ENCODE measurements at regions not wholly inside any gene's neighbourhood (a gene's known extent, or its start where the extent isn't known, plus 50 kb on each side); places are given as distances from the start of the nearest gene placed in this dataset.
"Not testable (repeated sequence)": the region's sequence is repeated elsewhere in the genome, so short reads cannot be mapped to it uniquely, and the experiment has no call there.

DNA sequence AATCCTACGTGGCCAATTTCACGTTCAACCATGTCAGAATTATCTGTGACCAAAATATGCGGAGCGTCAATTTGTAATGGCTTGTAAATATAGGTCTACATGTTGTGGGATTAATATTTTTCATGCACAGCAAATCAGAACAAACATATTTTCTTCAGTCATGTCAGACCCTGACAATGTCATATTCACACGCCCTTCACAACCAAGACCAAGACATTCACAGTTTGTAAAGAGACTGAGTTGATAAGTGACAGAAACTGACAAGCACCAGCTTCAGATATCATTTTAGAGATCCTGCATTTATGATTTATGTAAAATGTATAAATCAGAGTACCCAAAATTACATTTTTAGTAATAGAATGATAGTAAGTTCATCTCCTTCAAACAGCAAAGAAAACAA, 57.3 kb upstream of the NOVA1 start:
- DNase-seq: no peak

DNA sequence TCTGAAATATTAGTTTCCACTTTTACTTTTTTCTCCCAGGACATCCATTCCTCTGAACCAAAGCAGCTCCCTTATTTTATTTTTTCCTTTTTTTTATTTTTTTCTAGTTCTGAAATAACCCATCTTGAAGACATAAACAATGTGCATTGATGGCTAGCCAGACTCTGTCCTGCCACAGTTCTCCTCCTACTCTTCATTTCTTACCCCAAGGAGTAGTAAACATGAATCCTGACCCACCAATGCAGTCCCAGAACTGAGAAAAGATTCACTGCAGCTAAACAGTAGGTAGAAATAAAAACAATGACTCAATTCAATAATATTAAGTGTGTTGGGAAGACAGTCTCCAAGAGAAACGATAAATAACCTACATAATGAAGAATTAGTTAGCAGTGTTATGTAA, 65.7 kb upstream of the NOVA1 start:
- no peak for DNase-seq

DNA sequence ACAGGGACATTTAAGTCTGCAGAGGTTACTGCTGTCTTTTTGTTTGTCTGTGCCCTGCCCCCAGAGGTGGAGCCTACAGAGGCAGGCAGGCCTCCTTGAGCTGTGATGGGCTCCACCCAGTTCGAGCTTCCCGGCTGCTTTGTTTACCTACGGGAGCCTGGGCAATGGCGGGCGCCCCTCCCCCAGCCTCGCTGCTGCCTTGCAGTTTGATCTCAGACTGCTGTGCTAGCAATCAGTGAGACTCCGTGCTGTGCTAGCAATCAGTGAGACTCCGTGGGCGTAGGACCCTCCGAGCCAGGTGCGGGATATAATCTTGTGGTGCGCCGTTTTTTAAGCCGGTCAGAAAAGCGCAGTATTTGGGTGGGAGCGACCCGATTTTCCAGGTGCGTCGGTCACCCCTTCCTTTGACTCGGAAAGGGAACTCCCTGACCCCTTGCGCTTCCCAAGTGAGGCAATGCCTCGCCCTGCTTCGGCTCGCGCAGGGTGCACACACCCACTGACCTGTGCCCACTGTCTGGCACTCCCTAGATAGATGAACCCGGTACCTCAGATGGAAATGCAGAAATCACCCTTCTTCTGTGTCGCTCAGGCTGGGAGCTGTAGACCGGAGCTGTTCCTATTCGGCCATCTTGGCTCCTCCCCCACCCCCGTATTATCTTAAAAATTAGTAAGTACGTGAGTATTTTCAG, 81.0 kb upstream of the NOVA1 start:
- not testable (repeated sequence) for DNase-seq

DNA sequence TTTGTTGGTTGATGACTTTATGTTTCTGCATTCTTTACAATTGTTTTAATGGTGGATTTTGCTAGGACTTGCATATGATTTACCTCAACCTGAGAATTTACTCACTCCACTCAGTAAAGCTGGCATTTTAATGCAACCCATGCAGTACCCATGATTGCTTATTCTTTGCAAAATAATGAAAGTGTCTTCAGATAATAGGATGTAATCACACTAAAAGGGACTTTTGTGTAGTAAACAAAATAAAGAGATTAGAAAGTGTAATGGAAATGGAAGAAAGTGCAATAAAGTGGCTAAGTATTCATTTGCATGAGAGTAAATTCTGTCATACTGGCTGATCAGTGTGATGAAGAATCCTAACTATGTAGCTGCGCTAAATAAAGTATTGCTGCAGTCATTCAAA, 87.6 kb upstream of the NOVA1 start:
- DNase-seq: no peak

DNA sequence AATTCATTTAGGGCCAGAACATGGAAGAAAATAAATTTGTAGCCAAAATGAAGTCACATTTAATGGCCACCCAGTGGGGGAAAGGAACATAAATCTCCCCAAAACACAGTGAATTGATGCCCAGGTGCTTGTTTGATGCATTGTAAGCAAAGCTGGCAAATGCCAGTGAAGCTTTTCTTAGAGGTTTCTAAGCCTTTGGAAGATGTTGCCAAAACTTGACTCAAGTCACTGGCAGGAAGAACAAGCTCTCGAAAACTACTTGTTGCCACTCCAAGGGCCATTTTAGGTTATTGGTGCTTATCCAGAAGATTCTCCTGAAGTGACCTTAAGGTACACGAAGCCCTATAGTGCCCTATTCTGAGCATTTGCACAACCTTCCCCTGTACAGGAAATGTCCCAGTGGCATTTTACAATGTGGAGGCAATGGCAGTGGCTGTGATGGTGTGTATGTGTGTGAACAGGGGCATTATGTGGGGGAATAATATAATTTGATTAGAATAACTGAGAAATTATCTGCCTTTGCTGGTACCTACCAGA, 89.5 kb upstream of the NOVA1 start:
- DNase-seq: no peak

DNA sequence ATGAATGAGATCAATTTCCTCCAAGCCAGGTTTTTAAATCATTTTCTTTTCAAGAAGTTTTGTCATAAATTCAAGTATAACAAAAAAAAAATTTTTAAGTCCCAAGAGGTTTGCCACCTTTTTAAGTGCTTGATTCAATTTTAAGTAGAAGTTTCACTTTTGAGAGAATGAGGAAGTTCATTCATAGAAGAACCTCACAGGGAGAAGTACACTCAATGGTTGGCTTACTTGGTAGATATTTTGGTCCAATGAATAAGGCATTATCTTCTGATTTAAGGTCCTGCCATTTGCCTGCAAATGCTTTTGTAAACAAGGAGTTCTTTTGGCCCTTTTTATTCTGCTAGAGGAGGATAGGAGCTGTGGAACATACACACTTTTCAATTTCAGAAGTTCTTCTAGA, 96.7 kb upstream of the NOVA1 start:
- DNase-seq: no peak

DNA sequence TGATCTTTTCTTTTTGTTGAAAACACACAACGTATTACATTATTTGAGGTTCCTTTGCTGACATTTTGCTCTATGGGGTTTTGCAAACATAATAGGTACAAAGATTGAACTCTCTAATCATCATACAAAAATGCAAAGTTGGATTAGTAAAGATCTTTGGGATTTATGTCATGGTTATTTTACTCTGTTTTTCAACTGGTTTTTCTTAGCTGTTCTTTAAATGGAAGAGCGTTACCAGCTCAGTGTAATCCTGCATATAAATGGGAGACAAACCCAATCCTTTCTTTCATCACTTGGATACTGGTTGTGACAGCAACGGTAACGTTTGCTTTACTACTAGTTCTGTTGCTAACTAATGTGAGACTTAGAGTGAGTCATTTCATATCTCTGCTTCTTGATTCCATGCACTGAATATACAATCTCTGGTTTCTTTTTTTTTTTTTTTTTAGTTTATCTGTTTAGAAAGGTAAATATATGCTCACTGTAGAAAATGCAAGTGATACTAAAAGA, 104.9 kb upstream of the NOVA1 start:
- no peak for DNase-seq

DNA sequence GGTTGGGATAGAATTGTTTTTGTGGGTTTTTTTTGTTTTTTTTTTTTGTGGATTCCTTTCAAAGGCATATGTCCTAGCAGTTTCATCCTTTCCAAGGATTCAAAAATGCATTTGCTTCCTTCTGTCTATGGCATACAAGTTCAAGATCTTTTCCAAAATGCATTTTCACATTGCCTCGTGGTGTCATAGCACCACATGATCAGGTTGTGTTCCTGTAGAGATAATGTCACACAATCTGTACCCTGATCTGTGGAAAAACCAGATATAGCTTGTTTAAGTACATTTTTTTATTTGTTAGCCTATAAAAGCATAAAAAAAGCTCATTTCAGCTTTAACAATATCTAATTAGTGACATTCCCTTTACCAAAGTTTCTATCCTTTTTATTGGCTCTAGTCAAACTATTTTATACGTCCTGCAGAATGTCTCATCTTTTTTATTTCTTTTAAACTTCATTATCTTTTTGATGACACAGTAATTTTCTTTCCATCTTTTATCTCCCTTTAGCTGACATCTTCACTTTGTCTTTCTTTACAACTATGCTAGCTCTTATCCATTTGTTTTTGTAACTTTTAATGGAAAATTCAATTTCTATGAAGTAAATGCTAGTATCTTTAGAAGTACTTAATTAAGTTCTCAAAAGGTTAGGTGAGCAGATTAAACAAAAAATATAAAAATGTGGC, 106.0 kb upstream of the NOVA1 start:
- DNase-seq: no peak

DNA sequence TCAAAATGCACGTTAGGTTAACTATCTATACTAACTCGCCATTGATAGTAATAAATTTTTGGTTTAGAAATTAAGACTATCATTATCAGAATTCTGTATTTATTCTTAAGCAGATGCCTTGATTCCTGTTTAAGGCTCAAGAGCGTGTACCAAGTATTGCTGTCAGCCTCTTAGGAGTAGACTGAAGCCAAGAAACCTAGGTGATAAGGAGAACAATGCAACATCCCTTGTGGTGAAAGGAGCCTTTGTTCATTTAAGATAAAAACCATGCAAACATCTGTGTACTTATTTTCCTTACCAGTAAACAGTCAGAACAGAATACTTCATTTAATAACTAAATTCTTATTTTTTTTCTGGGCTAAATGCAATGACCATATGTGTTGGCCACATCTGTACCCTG, 109.4 kb upstream of the NOVA1 start:
- no peak for DNase-seq

DNA sequence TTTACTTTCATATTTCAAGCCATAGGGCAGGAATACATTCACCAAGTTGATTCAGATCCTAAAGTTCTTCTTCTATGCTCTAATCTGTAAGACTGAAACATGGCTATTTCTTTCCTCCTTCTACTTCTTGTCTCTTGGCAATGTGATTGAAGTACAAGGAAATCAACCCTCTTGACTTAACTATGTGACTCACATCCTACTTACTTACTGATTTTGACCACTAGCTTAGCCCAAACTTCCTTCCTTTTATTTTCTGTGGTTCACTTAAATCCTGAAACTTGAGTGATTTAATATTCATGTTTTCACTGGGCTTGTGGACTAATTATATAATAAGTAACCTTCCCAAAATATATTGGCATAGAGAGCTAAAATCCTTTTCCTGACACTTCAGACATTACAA, 111.2 kb upstream of the NOVA1 start:
- DNase-seq: no peak

DNA sequence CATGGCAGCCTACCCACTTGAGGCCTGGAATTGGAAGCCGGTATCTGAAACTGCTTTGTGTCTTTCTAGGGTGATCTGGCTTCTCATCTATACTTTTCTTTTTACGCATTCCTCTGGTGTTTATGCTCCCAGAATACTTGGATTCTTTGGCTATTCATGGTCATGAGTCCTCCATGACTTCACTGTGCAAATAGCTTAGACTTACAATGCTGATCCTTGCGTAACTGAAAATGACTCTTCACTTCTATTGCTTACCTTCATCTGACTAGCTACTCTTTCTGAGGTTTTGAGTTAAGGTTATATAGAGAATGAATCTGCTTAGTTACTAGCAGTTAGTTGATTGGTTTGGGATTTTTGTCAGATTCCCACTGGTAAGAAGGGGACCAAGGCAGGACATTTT, 121.7 kb upstream of the NOVA1 start:
- no peak for DNase-seq

DNA sequence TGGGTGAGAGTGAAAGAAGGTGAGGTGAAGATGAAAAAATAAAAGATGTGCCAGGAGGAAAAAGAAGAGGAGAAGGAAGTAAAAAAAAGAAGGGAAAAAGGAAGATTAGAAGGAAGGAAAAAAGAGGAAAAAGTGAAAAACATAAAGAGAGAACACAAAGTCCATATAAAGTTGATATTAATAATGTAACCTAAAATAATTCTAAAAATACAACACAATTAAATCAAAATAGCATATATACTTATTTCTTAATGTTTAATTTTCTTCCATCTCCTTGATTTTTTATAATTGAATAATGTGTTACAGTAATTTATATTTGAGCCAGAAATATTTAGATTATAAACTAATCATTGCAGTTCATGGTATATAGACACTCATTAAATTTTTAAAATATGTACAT, 124.4 kb upstream of the NOVA1 start:
- DNase-seq: no peak

DNA sequence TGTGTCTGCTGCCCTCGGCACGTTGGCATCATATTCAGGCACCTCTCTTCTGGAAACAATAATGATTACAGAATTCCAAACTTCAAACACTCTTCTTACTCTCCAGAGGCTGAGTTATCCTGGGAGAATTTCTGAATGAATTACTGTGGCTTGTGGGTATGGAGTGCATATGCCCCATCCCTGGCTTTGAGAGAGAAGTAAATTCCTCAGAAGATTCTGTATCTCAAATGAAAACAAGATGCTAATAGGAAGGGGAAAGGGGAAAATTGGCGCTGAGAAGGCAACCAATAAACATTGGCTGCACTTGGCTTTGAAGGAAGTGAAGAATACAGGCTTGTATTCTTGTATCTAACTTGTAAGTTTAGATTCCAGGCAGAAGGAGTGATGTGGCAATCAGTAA, 132.0 kb upstream of the NOVA1 start:
- DNase-seq: no peak

DNA sequence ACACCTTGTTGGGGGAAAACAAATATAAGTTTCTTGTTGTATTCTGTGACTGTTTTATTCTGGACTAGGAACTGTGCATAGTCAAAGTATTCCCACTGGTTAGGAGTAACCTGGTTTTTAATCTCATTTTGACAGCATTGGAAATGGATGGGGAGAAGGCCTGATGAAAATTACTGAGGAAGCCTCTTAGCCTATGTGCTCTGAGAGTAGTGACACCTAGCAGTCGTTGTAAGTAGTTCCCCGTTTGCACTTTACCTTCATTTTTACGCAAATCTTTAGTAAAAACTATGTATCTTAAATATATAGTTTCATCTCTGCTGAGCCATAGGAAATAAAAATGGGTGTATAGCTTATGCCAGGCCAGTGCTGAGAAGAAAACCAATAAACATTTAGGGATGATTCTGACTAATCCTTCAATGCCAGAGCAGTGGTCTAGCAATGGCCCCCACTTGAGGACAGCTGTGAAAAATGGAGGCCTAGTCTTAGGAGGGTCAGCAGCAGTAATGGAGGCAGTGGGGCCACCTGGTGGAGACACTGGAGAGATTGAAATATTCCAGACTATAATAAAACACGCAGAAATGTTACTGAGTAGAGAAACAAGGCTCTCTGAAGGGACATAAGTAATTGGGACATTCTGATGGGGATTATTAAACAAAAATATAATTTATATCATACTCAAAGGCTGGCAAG, 133.2 kb upstream of the NOVA1 start:
- no peak for DNase-seq

DNA sequence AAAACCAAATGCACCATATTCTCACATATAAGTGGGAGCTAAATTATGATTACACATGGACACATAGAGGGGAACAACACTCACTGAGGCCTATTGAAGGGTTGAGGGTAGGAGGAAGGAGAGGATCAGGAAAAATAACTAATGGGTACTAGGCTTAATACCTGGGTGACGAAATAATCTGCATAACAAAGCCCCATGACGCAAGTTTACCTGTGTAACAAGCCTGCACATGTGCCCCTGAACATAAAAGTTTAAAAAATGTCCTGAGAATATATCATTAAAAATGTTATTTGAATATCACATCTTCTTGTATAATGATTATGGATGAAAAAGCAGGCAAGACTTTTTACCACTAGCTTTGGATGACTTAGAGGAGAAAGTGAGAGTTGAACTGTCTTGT, 138.0 kb upstream of the NOVA1 start:
- no peak for DNase-seq

DNA sequence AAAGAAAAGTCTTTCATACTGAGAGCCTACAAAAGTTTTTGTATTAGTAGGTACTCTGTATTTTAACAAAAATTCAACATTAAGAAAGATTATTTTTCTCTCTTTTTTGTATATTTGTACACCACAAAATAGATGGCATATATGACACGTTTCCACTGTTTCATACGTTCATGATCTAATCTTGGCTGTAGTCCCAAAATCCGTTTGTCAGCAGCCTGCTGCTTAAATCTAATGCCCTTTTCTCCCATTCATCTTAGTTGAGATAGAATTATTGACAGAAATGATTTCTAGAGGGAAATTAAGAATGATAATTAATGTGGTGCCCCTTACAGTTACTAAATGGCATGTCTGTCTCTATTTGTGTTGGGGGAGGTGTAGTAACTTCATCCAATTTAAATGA, 140.7 kb upstream of the NOVA1 start:
- DNase-seq: no peak

DNA sequence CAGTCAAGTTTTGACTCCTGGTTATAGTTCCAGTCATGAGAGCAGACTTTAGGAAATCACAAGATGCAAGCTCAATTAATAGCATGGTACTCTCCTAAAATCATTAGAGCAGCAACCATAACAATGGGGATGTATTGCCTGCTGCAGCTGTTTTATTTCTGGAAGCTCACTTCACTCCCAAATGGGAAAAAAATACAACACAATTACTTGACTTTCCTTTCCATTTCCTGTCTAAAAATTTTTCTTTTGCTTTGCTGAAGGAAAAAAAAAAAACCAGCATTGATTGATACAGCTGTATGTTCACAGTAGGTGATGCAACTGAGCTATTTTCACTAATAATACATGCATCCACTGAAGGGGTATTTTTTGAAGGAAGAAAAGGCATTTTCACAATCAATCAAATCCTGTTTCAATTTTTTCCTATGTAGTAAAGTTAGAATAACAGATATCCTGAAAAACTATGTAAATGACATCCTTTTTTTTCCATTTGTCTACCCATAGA, 143.9 kb upstream of the NOVA1 start:
- no peak for DNase-seq

DNA sequence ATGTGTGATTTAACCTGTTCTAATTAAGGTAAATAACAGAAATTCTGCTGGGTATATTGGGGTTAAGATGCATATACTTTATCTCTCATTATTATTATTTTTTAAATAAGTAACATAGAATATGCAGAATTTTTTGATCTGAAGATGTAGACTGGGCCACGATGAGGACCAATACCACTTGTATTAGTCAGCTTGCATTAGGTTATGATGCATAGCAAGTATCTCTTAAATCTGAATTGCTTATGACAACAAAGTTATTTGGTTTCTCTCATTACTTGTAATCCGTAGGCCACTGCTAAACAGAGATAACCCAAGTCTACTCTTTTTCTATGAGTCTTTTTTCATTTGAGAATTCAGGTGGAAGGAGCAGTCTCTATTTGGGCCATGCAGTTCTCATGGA, 145.5 kb upstream of the NOVA1 start:
- no peak for DNase-seq

DNA sequence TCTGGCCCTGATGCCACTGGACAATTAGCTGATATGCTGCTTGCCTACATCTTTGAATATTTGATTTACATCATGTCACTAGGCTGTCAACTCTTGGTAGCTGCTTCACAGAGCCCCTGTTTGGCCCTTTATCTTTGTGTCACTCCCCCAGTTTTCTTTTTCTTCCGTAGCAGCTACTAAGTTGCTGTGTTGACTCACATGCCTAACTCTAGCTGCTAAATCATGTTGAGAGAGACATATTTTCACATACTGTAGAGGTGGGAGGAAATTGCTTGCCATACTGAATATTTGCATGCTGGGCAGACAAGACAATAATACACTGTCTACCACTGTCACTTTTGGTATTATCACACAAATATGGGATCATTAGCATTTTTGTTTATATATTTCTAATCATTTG, 147.1 kb upstream of the NOVA1 start:
- no peak for DNase-seq

DNA sequence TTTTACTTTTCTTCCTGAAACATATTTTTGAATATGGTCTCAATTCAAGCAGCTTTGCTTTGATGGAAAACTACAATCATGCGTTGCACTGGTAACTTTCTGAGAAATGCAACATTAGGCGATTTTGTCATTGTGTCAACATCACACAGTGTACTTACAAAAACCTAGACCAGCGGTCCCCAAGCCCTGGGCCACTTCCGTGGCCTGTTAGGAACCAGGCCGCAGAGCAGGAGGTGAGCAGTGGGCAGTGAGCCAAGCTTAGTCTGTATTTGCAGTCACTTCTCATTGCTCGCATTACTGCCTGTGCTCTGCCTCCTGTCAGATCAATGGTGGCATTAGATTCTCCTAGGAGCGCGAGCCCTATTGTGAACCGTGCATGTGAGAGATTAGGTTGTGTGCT, 163.7 kb upstream of the NOVA1 start:
- DNase-seq: peak; percentile 18

DNA sequence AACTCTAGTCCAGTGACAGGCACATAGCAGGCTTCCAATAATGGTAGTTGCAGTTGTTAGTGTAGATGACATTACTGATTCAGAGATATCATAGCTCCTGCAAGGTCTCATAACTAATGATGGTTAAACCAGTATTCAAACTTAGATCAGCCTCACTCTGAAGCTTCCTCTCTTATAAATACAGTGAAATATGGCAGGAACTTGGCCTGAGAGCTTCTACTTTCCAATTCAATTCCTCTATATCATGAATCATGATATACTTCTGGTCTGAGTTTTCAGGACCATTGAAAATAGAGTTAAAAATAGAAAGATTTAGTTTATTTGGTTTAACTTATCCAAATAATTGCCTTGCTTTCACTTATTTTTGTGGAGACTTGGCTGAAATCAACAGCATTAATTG, 167.5 kb upstream of the NOVA1 start:
- no peak for DNase-seq

DNA sequence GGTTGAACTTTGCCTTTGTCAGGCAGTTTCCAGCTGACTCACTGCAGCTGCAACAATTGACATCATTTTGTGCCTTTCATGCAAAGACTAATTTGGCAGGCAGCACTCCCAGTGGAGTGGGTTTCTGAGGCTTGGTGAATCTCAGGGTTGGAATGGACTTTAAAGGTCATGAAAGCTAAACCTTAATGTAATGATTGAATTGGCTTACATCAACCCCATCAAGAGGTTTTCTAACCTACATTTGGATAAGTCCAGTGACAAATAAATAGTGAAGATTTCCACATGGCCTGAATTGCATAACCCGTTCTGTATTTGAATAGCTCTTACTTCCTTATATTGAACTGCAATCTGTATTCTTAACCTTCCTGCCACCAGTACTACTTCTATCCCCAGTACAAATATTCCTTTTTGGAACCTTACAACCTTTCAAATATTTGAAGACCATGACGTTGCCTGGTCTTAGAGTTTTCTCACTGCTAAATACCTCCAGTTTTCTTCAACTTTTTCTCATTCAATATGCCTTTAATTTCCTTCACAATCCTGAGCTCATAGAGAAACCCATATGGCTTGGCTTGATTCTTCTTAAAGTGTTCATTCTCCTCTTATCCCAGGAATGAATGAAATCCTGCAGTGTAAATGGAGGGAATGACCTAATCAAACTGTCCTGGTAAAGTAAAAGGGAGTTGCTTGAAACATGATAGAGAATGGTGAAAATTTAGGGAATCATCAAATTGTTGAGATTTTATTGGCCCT, 168.1 kb upstream of the NOVA1 start:
- peak; percentile 77 for DNase-seq

DNA sequence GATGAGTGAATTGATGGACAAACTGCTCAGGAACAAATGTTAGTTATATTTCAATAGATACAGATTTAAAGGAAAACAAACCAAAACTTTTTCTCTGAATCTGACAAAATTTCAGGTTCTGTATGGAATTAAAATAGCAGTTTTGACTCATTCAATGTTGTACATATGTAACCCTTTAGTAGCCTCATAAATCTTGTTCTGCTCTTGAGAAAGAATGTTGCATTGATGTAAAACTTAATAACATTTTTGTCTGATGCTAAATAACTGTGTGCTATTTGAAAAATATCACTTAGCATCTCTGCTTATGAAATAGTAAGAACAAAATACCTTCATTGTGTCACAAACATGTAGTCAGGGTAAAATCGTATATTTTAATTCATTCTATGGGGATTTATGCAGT, 168.9 kb upstream of the NOVA1 start:
- DNase-seq: no peak

All from eye (tissue), 1 donor.